HepG2 (cell line): ENCODE measurements at regions not wholly inside any gene's neighbourhood (a gene's known extent, or its start where the extent isn't known, plus 50 kb on each side); places are given as distances from the start of the nearest gene placed in this dataset.

ENCODE experiments used
- ATAC-seq: fragments of 200-7000 bp; cut with Tn5 transposase; 3 replicates; pipeline ENCODE4 v1.9.1; 2020; ENCODE audit warnings: mild to moderate bottlenecking, moderate library complexity
- BruUV-seq: library from RNA; stranded (reverse); fragments of 400-500 nt; replicated peaks from 2 replicates; lab custom pipeline; 2021; lab: Mats Ljungman, UMichigan
- CTCF ChIA-PET: fragments of 300-600 bp; formaldehyde crosslinking; extraction: SDS; loops from one replicate; lab custom pipeline; 2021; ENCODE audit warnings: low total read pairs, inconsistent platforms, low intra/inter-chr PET ratio; lab: Yijun Ruan, JAX
- POLR2A ChIA-PET: fragments of 350-600 bp; sonication (Branson Sonifier 250); formaldehyde crosslinking; loops from one replicate; lab custom pipeline; 2020; ENCODE audit warnings: antibody characterized with exemption, inconsistent platforms; lab: Yijun Ruan, JAX
- DNase-seq: peaks from one replicate; pipeline ENCODE4 v3.0.0-alpha.2; 2015; ENCODE audit warnings: low spot score
- FAIRE-seq: peaks from 3 replicates; lab custom pipeline; 2011; peaks lifted over from hg19 to GRCh38; lab: Jason Lieb, UNC
- H2AFZ ChIP-seq: one replicate; pipeline ENCODE4 v1.6.1; 2011; ENCODE audit warnings: low read length, inconsistent platforms
- H3K27ac ChIP-seq: fragments of 300-600 bp; 3 replicates; pipeline ENCODE4 v1.8.0; 2011; ENCODE audit warnings: mixed run types, mild to moderate bottlenecking, mixed read lengths, low read length, inconsistent platforms; ENCODE audit not compliant: insufficient read depth; ENCODE audit errors: extremely low read length
- H3K27me3 ChIP-seq, 2 experiments: fragments of 200-600 bp in 1 of 2; 2 replicates in 1 of 2; 3 replicates in 1 of 2; pipeline versions ENCODE4 v1.6.0 to v1.8.0; 2011; ENCODE audit warnings: low read length in 2 of 2, mild to moderate bottlenecking in 2 of 2, moderate library complexity in 2 of 2, inconsistent platforms in 1 of 2; ENCODE audit not compliant: insufficient read depth in 2 of 2, control insufficient read depth in 1 of 2
- H3K36me3 ChIP-seq, 2 experiments: fragments of 200-600 bp in 1 of 2; replicated peaks in 1 of 2; 2 replicates in 1 of 2; 3 replicates in 1 of 2; pipeline versions ENCODE4 v1.5.1 to v1.8.0; 2011; ENCODE audit warnings: low read length in 2 of 2, inconsistent platforms in 1 of 2; ENCODE audit not compliant: insufficient read depth in 2 of 2, control insufficient read depth in 1 of 2
- H3K4me1 ChIP-seq: 2 replicates; pipeline ENCODE4 v1.5.1; 2012; ENCODE audit warnings: low read length, inconsistent platforms; ENCODE audit not compliant: insufficient read depth
- H3K4me2 ChIP-seq: 2 replicates; pipeline ENCODE4 v1.6.0; 2011; ENCODE audit warnings: low read depth, low read length, inconsistent platforms
- H3K4me3 ChIP-seq, 3 experiments: fragments of 200-600 bp in 1 of 3; sonication (generic), shearing (Covaris generic) in 1 of 3; replicated peaks in 1 of 3; 2 replicates each; pipeline ENCODE4 v1.5.1; 2011 to 2016; ENCODE audit warnings: low read length in 3 of 3, inconsistent platforms in 2 of 3, low read depth in 2 of 3, mild to moderate bottlenecking in 2 of 3, control low read depth in 1 of 3, mixed read lengths in 1 of 3; ENCODE audit not compliant: insufficient read depth in 1 of 3
- H3K79me2 ChIP-seq: one replicate; pipeline ENCODE4 v1.6.1; 2011; ENCODE audit warnings: low read length, inconsistent platforms; ENCODE audit not compliant: insufficient read depth
- H3K9ac ChIP-seq: 2 replicates; pipeline ENCODE4 v1.6.0; 2011; ENCODE audit warnings: mild to moderate bottlenecking, low read depth, low read length, inconsistent platforms; ENCODE audit not compliant: insufficient read depth
- H3K9me3 ChIP-seq: 2 replicates; pipeline ENCODE4 v1.5.1; 2012; ENCODE audit warnings: mild to moderate bottlenecking, low read length
- H4K20me1 ChIP-seq: 2 replicates; pipeline ENCODE4 v1.6.0; 2011; ENCODE audit warnings: inconsistent platforms, mild to moderate bottlenecking, low read length, moderate library complexity; ENCODE audit not compliant: insufficient read depth
- DRAP1 ChIP-seq: IDR thresholded peaks from 2 replicates; pipeline ENCODE4 v1.6.1; 2016; ENCODE audit warnings: missing genetic modification reagents, missing compliant biosample characterization
- GMEB2 ChIP-seq: IDR thresholded peaks from 2 replicates; pipeline ENCODE4 v1.6.1; 2016; ENCODE audit warnings: missing biosample characterization, missing genetic modification reagents, low read depth
- HCFC1 ChIP-seq: fragments of 150-350 bp; IDR thresholded peaks from 2 replicates; pipeline ENCODE4 v1.6.1; 2014; ENCODE audit warnings: low read depth, low read length
- POLR2A ChIP-seq, 2 experiments: IDR thresholded peaks; 2 replicates each; pipeline ENCODE4 v1.6.1; 2011; ENCODE audit warnings: low read depth in 2 of 2, low read length in 2 of 2, mild to moderate bottlenecking in 1 of 2, moderate library complexity in 1 of 2; ENCODE audit not compliant: insufficient read depth in 1 of 2
- ZNF33B ChIP-seq: sonication (generic); formaldehyde crosslinking; IDR thresholded peaks from 2 replicates; pipeline ENCODE4 v1.5.1; 2020; ENCODE audit warnings: mild to moderate bottlenecking, missing genetic modification reagents
- WGBS: methylation state at CpG from one replicate; pipeline ENCODE4 v1.1.6; 2017; ENCODE audit warnings: low lambda C conversion rate; 5-methylcytosine and 5-hydroxymethylcytosine counted together
- in situ Hi-C: cut with HindIII; loops from 2 replicates; pipeline ENCODE4 v1.10.0; 2017; ENCODE audit warnings: low pct_unique_long_range_greater_than_20kb; ENCODE audit not compliant: extremely low pct_ligation_motif_present
- intact Hi-C: fragments of 100-400 bp; cut with micrococcal nuclease; formaldehyde crosslinking; loops from one replicate; pipeline ENCODE4 v1.10.0; 2022; ENCODE audit not compliant: unreplicated experiment

DNA sequence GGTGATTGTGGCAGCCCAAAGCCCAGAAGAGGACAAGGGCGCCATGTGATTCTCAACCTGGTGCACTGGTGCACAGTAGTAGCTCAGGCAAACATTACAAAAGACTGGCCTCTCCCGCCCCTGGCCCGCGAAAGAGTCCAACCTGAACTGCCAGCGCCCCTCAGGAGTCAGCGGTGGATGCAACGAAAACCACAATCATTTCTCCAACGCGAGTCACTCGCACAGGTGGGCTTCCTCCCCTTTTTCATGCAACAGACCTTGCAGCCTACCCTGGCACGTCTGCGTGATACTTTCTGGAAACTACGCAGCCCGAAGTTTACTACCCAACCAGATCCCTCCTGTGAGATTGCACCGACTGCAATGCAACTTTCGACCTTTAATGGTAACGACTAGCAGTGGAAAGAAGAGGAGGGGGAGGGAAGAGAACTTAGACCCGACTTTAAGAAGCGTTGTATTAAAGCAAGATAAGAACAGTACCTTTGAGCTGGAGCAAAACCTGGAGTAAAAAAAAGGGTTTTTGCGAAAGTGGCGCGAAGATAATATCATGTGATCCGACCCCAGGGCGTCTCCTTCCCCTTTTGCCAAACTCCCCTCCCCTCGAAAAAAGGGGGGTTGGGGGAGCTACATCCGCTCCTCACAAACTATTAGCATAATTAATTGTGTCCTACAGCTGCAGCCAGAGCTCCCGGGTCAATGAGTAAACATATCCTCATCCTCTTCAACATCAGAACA is 63.3 kb upstream of the CCDC160 start (continued):
- no peak for TF ChIP-seq GMEB2 (CRISPR knock-in tag)

GRCh38 chrX:134174273-134174660 is 62.7 kb upstream of the CCDC160 start:
- ChIA-PET POLR2A (no interaction called here), CTCF (no interaction called here)
- no TSS peak for BruUV-seq
- DNase-seq = no peak
- intact Hi-C loops (no loop called here), in situ Hi-C loops (no loop called here)
- H3K79me2 ChIP-seq = no peaks in the 10 kb centered on the region
- no peaks in the 10 kb centered on the region for H3K9me3 ChIP-seq
- no peak for ATAC-seq
- WGBS = 2% methylated on average over 4 of the region's 4 CpGs
- no peak overlapping the region for H3K9ac ChIP-seq
- H3K36me3 ChIP-seq = no peaks in the 10 kb centered on the region
- no peak overlapping the region for H2AFZ ChIP-seq
- H3K4me3 ChIP-seq = no peak overlapping the region
- no peak for FAIRE-seq
- TF ChIP-seq HCFC1 (no peak), DRAP1 (CRISPR knock-in tag) (no peak), ZNF33B (CRISPR knock-in tag) (no peak), POLR2A (IDR thresholded peaks at IDR 0.05; ENCODE audit: insufficient read depth in 1 of 2, low read depth in 2 of 2, low read length in 2 of 2) (no peak)
- no peaks in the 10 kb centered on the region for H4K20me1 ChIP-seq
- H3K27ac ChIP-seq = no peak overlapping the region
- H3K4me1 ChIP-seq = no peaks in the 10 kb centered on the region
- H3K4me2 ChIP-seq = no peak overlapping the region
- peaks cover 1 to 14% of the 10 kb centered on the region in 2 experiments; a peak in 4 of 5 replicates for H3K27me3 ChIP-seq
